ENCODE measurements at regions not wholly inside any gene's neighbourhood (a gene's known extent, or its start where the extent isn't known, plus 50 kb on each side); places are given as distances from the start of the nearest gene placed in this dataset.

- peaks cover 21% of the 10 kb centered on the region for H3K4me1 Mint-ChIP-seq
- no peak for TF ChIP-seq CTCF (IDR thresholded peaks at IDR 0.05; ENCODE audit: unreplicated experiment)
- no peak overlapping the region for H3K4me3 Mint-ChIP-seq
- DNase-seq (ENCODE audit: low spot score in 2 of 2, unreplicated experiment in 2 of 2): no peak
- no peaks in the 10 kb centered on the region for H3K9me3 Mint-ChIP-seq
- H3K36me3 Mint-ChIP-seq: no peaks in the 10 kb centered on the region
- H3K27me3 Mint-ChIP-seq (ENCODE audit: low read depth): peaks cover 19% of the 10 kb centered on the region
- no peak overlapping the region for H3K27ac Mint-ChIP-seq
Measured at GRCh38 chr3:40618158-40618557, 93.4 kb downstream of the ZNF621 start.

GRCh38 chr3:40620151-40620550 is 95.4 kb downstream of the ZNF621 start:
- H3K36me3 Mint-ChIP-seq: no peaks in the 10 kb centered on the region
- H3K4me3 Mint-ChIP-seq: no peak overlapping the region
- peaks cover 14% of the 10 kb centered on the region for H3K4me1 Mint-ChIP-seq
- H3K9me3 Mint-ChIP-seq: no peaks in the 10 kb centered on the region
- no peak overlapping the region for H3K27ac Mint-ChIP-seq
- TF ChIP-seq CTCF (IDR thresholded peaks at IDR 0.05; ENCODE audit: unreplicated experiment): no peak
- DNase-seq (ENCODE audit: low spot score in 2 of 2, unreplicated experiment in 2 of 2): no peak
- H3K27me3 Mint-ChIP-seq (ENCODE audit: low read depth): peaks cover 18% of the 10 kb centered on the region

DNA sequence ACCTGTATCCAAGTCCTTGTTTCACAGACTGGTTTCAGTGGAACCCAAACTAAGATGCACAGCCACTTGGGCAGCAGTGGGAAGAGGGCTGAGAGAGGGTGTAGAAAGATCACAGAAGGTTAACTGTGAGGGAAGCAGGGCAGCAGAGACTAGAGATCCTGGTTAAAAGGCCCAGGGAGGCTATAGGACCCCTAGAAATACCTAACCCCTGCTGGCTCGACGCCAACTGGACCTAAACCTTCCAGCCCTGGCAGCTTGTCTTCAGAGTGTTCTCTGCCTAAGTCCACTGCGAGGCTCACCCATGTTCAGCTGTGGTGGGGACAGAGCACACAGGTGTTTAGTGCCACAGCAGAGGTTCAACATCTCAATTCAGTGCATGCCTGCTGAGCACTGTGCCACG is 96.5 kb downstream of the ZNF621 start:
- H3K9me3 Mint-ChIP-seq: no peaks in the 10 kb centered on the region
- TF ChIP-seq CTCF (IDR thresholded peaks at IDR 0.05; ENCODE audit: unreplicated experiment): no peak
- H3K27me3 Mint-ChIP-seq (ENCODE audit: low read depth): peaks cover 10% of the 10 kb centered on the region
- no peak overlapping the region for H3K4me3 Mint-ChIP-seq
- no peaks in the 10 kb centered on the region for H3K36me3 Mint-ChIP-seq
- no peak for DNase-seq (ENCODE audit: low spot score in 2 of 2, unreplicated experiment in 2 of 2)
- H3K4me1 Mint-ChIP-seq: peaks cover 3% of the 10 kb centered on the region
- H3K27ac Mint-ChIP-seq: no peak overlapping the region

DNA sequence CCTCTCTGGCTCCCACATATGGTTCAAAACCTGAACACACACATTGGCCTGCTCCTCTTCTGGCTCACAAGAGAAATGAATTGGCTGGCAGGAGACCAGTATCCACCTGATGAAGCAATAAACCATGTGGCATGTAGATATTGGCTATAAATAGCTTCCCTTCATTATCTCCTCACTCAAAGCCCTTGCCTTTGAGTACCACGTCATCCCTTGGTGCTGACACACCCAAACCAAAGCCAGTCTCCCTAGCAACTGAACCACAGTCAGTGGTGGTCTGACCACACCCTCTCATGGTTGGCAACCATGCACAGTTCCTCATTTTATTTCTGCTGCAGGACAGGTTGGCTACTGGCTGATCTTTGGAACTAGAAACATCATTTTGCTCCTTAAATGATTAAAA is 98.8 kb downstream of the ZNF621 start:
- Mint-ChIP-seq H3K36me3 (peaks cover 1% of the 10 kb centered on the region), H3K4me1 (no peaks in the 10 kb centered on the region), H3K27me3 (ENCODE audit: low read depth) (no peaks in the 10 kb centered on the region), H3K9me3 (peaks cover 4% of the 10 kb centered on the region), H3K27ac (no peak overlapping the region), H3K4me3 (no peak overlapping the region)
- DNase-seq (ENCODE audit: low spot score in 2 of 2, unreplicated experiment in 2 of 2): no peak
- no peak for TF ChIP-seq CTCF (IDR thresholded peaks at IDR 0.05; ENCODE audit: unreplicated experiment)

DNA sequence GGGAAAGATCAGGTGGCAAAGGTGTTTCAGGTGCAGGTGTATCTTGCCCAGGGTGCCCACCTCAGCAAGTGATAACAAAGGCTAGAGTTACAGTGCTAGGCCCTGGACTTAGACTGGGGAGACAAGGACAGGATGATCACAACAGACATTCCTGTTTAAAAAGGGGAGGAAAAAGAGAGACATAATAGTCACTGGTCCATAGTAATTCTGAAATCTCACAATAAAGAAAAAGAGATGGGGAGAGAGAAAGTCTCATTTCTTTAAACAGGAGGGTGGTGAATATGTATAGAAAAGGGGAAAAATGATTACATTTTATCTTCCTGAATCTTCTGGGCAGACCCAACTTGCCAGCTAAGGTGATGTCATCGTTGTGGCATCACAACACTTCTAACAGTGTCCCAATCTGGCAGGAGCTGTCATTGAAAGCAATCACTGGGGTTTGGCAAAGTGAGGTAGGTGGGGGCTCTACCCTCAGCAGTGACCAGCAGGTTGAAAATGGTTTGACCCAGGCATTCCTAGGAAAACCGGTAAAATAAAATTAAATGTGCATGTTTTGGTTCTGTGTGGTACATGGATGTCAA is 99.5 kb downstream of the ZNF621 start:
- Mint-ChIP-seq H3K4me1 (no peaks in the 10 kb centered on the region), H3K27ac (no peak overlapping the region), H3K4me3 (no peak overlapping the region), H3K27me3 (ENCODE audit: low read depth) (no peaks in the 10 kb centered on the region), H3K9me3 (peaks cover 9% of the 10 kb centered on the region), H3K36me3 (peaks cover 4% of the 10 kb centered on the region)
- no peak for DNase-seq (ENCODE audit: low spot score in 2 of 2, unreplicated experiment in 2 of 2)
- no peak for TF ChIP-seq CTCF (IDR thresholded peaks at IDR 0.05; ENCODE audit: unreplicated experiment)

GRCh38 chr3:40627095-40627494 is 102.3 kb downstream of the ZNF621 start:
- Mint-ChIP-seq H3K4me3 (no peak overlapping the region), H3K27ac (no peak overlapping the region), H3K4me1 (peaks cover 12% of the 10 kb centered on the region), H3K9me3 (peaks cover 26% of the 10 kb centered on the region), H3K27me3 (ENCODE audit: low read depth) (no peaks in the 10 kb centered on the region), H3K36me3 (peaks cover 4% of the 10 kb centered on the region)
- TF ChIP-seq CTCF (IDR thresholded peaks at IDR 0.05; ENCODE audit: unreplicated experiment): no peak
- no peak for DNase-seq (ENCODE audit: low spot score in 2 of 2, unreplicated experiment in 2 of 2)
